H1 (cell line): ENCODE measurements at regions not wholly inside any gene's neighbourhood (a gene's known extent, or its start where the extent isn't known, plus 50 kb on each side); places are given as distances from the start of the nearest gene placed in this dataset.

ENCODE experiments used
- BACH1 ChIP-seq: IDR thresholded peaks from 2 replicates; pipeline ENCODE4 v1.6.1; 2012; ENCODE audit warnings: low read length, improper control_type of control experiment
- EP300 ChIP-seq, 2 experiments: IDR thresholded peaks; 1 replicate in 1 of 2; 2 replicates in 1 of 2; pipeline ENCODE4 v1.6.1; 2011 to 2012; ENCODE audit warnings: low read depth in 2 of 2, low read length in 2 of 2, mild to moderate bottlenecking in 2 of 2, borderline replicate concordance in 1 of 2, inconsistent platforms in 1 of 2, moderate library complexity in 1 of 2
- JUN ChIP-seq: IDR thresholded peaks from 2 replicates; pipeline ENCODE4 v1.6.1; 2011; ENCODE audit warnings: low read depth, mild to moderate bottlenecking, improper control_type of control experiment, low read length
- JUND ChIP-seq: IDR thresholded peaks from 2 replicates; pipeline ENCODE4 v1.6.1; 2011; ENCODE audit warnings: mild to moderate bottlenecking, improper control_type of control experiment, low read length
- PHF8 ChIP-seq: fragments of 200-600 bp; sonication (generic); conservative IDR thresholded peaks from 2 replicates; pipeline ENCODE4 v1.7.1; 2012; ENCODE audit warnings: low read depth, mild to moderate bottlenecking, inconsistent platforms, low read length, moderate library complexity
- POLR2AphosphoS5 ChIP-seq: IDR thresholded peaks from 2 replicates; pipeline ENCODE4 v1.6.1; 2011; ENCODE audit warnings: low read depth, low read length
- RAD21 ChIP-seq, 2 experiments: IDR thresholded peaks in 1 of 2; conservative IDR thresholded peaks in 1 of 2; 2 replicates each; pipeline ENCODE4 v1.6.1; 2011; ENCODE audit warnings: low read depth in 2 of 2, low read length in 2 of 2, improper control_type of control experiment in 1 of 2, inconsistent platforms in 1 of 2, mild to moderate bottlenecking in 1 of 2, moderate library complexity in 1 of 2
- SUZ12 ChIP-seq: fragments of 200-600 bp; sonication (generic); IDR thresholded peaks from 2 replicates; pipeline ENCODE4 v1.6.1; 2012; ENCODE audit warnings: mild to moderate bottlenecking, inconsistent platforms, low read length, moderate library complexity, mixed read lengths
- TBP ChIP-seq: IDR thresholded peaks from 2 replicates; pipeline ENCODE4 v1.6.1; 2011; ENCODE audit warnings: low read depth, low read length, improper control_type of control experiment
- ZNF274 ChIP-seq: IDR thresholded peaks from 2 replicates; pipeline ENCODE4 v1.7.0; 2012; ENCODE audit warnings: low read length, borderline replicate concordance; ENCODE audit errors: extremely low read depth
- TF ChIP-seq, protein P1 (sequence below), 3 experiments: IDR thresholded peaks; 1 replicate in 2 of 3; 2 replicates in 1 of 3; pipeline versions ENCODE4 v1.5.1 to v1.6.1; 2011; ENCODE audit warnings: low read length in 3 of 3, mild to moderate bottlenecking in 3 of 3, inconsistent platforms in 2 of 3, low read depth in 1 of 3, moderate library complexity in 1 of 3; ENCODE audit not compliant: insufficient read depth in 1 of 3; ENCODE audit errors: control extremely low read depth in 1 of 3
- TF ChIP-seq, protein P2 (sequence below): IDR thresholded peaks from 2 replicates; pipeline ENCODE4 v1.6.1; 2011; ENCODE audit warnings: low read length, improper control_type of control experiment
- TF ChIP-seq, protein P3 (sequence below): IDR thresholded peaks from 2 replicates; pipeline ENCODE4 v1.6.1; 2012; ENCODE audit warnings: low read length, inconsistent platforms

DNA sequence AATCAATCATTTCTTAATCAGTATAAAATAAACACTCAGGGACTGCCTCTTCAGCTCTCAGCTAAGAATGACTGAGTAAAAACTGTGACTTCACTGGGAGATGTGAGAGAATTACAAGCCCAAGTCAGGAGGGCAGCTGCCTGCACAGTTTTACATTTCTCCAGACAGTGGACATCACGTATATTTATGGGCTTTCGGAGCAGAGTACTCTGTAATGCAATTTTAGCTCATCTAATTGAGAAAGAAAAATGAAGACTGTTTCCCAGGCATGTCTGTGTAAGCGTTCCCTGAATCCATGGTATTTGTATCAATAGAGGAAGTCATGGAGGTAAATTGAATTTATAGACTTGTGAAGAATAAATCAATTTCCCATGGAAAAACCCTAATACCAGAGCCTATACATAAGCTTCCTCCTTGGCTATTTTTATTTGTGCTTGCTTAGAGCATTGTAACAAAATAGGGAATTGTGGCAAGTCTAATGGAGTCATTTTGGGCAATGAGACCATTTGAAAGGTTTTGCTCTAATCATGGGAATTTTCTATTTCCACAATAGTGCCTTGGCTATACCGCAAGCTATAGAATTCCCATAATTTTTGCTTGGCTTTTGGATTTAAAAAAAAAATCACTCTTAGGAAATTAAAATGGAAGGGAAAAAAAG is 87.2 kb downstream of the SLC5A7 start:
- TF ChIP-seq PHF8 (no peak), JUN (no peak), SUZ12 (no peak), TBP (no peak), EP300 (IDR thresholded peaks at IDR 0.05; ENCODE audit: borderline replicate concordance in 1 of 2, low read depth in 2 of 2, low read length in 2 of 2) (no peak), ZNF274 (no peak), RAD21 (IDR thresholded peaks at IDR 0.05 in 1 of 2, conservative IDR thresholded peaks at IDR 0.05 in 1 of 2; ENCODE audit: low read depth in 2 of 2, low read length in 2 of 2) (no peak), BACH1 (no peak), POLR2AphosphoS5 (no peak), JUND (no peak)
- TF ChIP-seq, protein P1, sequence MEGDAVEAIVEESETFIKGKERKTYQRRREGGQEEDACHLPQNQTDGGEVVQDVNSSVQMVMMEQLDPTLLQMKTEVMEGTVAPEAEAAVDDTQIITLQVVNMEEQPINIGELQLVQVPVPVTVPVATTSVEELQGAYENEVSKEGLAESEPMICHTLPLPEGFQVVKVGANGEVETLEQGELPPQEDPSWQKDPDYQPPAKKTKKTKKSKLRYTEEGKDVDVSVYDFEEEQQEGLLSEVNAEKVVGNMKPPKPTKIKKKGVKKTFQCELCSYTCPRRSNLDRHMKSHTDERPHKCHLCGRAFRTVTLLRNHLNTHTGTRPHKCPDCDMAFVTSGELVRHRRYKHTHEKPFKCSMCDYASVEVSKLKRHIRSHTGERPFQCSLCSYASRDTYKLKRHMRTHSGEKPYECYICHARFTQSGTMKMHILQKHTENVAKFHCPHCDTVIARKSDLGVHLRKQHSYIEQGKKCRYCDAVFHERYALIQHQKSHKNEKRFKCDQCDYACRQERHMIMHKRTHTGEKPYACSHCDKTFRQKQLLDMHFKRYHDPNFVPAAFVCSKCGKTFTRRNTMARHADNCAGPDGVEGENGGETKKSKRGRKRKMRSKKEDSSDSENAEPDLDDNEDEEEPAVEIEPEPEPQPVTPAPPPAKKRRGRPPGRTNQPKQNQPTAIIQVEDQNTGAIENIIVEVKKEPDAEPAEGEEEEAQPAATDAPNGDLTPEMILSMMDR (IDR thresholded peaks at IDR 0.05; ENCODE audit: control extremely low read depth in 1 of 3, insufficient read depth in 1 of 3, low read depth in 1 of 3, low read length in 3 of 3) = no peak
- TF ChIP-seq, protein P2, sequence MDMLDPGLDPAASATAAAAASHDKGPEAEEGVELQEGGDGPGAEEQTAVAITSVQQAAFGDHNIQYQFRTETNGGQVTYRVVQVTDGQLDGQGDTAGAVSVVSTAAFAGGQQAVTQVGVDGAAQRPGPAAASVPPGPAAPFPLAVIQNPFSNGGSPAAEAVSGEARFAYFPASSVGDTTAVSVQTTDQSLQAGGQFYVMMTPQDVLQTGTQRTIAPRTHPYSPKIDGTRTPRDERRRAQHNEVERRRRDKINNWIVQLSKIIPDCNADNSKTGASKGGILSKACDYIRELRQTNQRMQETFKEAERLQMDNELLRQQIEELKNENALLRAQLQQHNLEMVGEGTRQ = no peak
- TF ChIP-seq, protein P3, sequence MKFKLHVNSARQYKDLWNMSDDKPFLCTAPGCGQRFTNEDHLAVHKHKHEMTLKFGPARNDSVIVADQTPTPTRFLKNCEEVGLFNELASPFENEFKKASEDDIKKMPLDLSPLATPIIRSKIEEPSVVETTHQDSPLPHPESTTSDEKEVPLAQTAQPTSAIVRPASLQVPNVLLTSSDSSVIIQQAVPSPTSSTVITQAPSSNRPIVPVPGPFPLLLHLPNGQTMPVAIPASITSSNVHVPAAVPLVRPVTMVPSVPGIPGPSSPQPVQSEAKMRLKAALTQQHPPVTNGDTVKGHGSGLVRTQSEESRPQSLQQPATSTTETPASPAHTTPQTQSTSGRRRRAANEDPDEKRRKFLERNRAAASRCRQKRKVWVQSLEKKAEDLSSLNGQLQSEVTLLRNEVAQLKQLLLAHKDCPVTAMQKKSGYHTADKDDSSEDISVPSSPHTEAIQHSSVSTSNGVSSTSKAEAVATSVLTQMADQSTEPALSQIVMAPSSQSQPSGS = no peak
